Calu3 (cell line): ENCODE measurements at regions not wholly inside any gene's neighbourhood (a gene's known extent, or its start where the extent isn't known, plus 50 kb on each side); places are given as distances from the start of the nearest gene placed in this dataset.

ENCODE experiments used
- BruUV-seq: library from RNA; stranded (reverse); fragments of 400-500 nt; replicated peaks from 2 replicates; lab custom pipeline; 2021; lab: Mats Ljungman, UMichigan
- CTCF ChIA-PET: fragments of 300-600 bp; sonication (Branson Sonifier 250); formaldehyde crosslinking; loops from one replicate; lab custom pipeline; 2022; ENCODE audit warnings: antibody characterized with exemption; lab: Charles Lee
- DNase-seq: peaks from one replicate; pipeline ENCODE4 v3.0.0; 2022
- H3K27ac Mint-ChIP-seq: one replicate; pipeline ENCODE4 v1.8.0; 2022; ENCODE audit warnings: mixed read lengths; ENCODE audit not compliant: unreplicated experiment
- H3K27me3 Mint-ChIP-seq: one replicate; pipeline ENCODE4 v1.8.0; 2022; ENCODE audit warnings: mixed read lengths; ENCODE audit not compliant: unreplicated experiment
- H3K36me3 Mint-ChIP-seq: one replicate; pipeline ENCODE4 v1.8.0; 2022; ENCODE audit warnings: mild to moderate bottlenecking, moderate library complexity, mixed read lengths; ENCODE audit not compliant: insufficient read depth, unreplicated experiment
- H3K4me1 Mint-ChIP-seq: one replicate; pipeline ENCODE4 v1.8.0; 2022; ENCODE audit warnings: mild to moderate bottlenecking, low read depth, mixed read lengths; ENCODE audit not compliant: unreplicated experiment
- H3K4me3 Mint-ChIP-seq: one replicate; pipeline ENCODE4 v1.8.0; 2022; ENCODE audit warnings: mild to moderate bottlenecking, low read depth, moderate library complexity, mixed read lengths; ENCODE audit not compliant: unreplicated experiment
- H3K9me3 Mint-ChIP-seq: one replicate; pipeline ENCODE4 v1.8.0; 2022; ENCODE audit warnings: low read depth, mixed read lengths; ENCODE audit not compliant: unreplicated experiment
- CTCF ChIP-seq: fragments of 200-600 bp; IDR thresholded peaks from one replicate; pipeline ENCODE4 v1.8.0; 2022; ENCODE audit warnings: antibody characterized with exemption; ENCODE audit not compliant: unreplicated experiment
- intact Hi-C: fragments of 100-400 bp; cut with micrococcal nuclease; formaldehyde crosslinking; loops from one replicate; pipeline ENCODE4 v1.10.0; 2022; ENCODE audit not compliant: unreplicated experiment

- H3K36me3 Mint-ChIP-seq = no peaks in the 10 kb centered on the region
- no TSS peak for BruUV-seq
- H3K4me1 Mint-ChIP-seq = peaks cover 23% of the 10 kb centered on the region
- H3K4me3 Mint-ChIP-seq = no peak overlapping the region
- no peaks in the 10 kb centered on the region for H3K9me3 Mint-ChIP-seq
- no peaks in the 10 kb centered on the region for H3K27me3 Mint-ChIP-seq
- TF ChIP-seq CTCF = no peak
- DNase-seq = no peak
- H3K27ac Mint-ChIP-seq = no peak overlapping the region
- CTCF ChIA-PET = no interaction called here
- intact Hi-C loops = loop anchor here (10.0 kb wide), 1 partner anchor 240 kb away; no protein-coding TSS in a partner anchor
These were observed 217.4 kb upstream of the CD96 start for GRCh38 chr3:111324645-111325044.

- Mint-ChIP-seq H3K4me3 (no peak overlapping the region), H3K36me3 (no peaks in the 10 kb centered on the region), H3K9me3 (no peaks in the 10 kb centered on the region), H3K27me3 (no peaks in the 10 kb centered on the region), H3K27ac (no peak overlapping the region), H3K4me1 (peaks cover 23% of the 10 kb centered on the region)
- BruUV-seq = no TSS peak
- no peak for TF ChIP-seq CTCF
- intact Hi-C loops = loop anchor here (10.0 kb wide), 1 partner anchor 240 kb away; no protein-coding TSS in a partner anchor
- CTCF ChIA-PET = no interaction called here
- no peak for DNase-seq
These were observed 216.8 kb upstream of the CD96 start for GRCh38 chr3:111325160-111325718.

- no peak overlapping the region for H3K4me3 Mint-ChIP-seq
- no peak overlapping the region for H3K27ac Mint-ChIP-seq
- no peaks in the 10 kb centered on the region for H3K36me3 Mint-ChIP-seq
- no peaks in the 10 kb centered on the region for H3K27me3 Mint-ChIP-seq
- BruUV-seq = no TSS peak
- H3K4me1 Mint-ChIP-seq = peaks cover 23% of the 10 kb centered on the region
- intact Hi-C loops = loop anchor here (10.0 kb wide), 1 partner anchor 242 kb away; no protein-coding TSS in a partner anchor
- no peak for TF ChIP-seq CTCF
- CTCF ChIA-PET = no interaction called here
- no peaks in the 10 kb centered on the region for H3K9me3 Mint-ChIP-seq
- DNase-seq = no peak
These were observed 215.6 kb upstream of the CD96 start for GRCh38 chr3:111326144-111326995.

GRCh38 chr3:111331306-111331705, 210.7 kb upstream of the CD96 start:
- DNase-seq = no peak
- TF ChIP-seq CTCF = no peak
- CTCF ChIA-PET = no interaction called here
- BruUV-seq = no TSS peak
- no peak overlapping the region for H3K27ac Mint-ChIP-seq
- intact Hi-C loops = no loop called here
- no peaks in the 10 kb centered on the region for H3K36me3 Mint-ChIP-seq
- no peaks in the 10 kb centered on the region for H3K9me3 Mint-ChIP-seq
- no peak overlapping the region for H3K4me3 Mint-ChIP-seq
- no peaks in the 10 kb centered on the region for H3K4me1 Mint-ChIP-seq
- H3K27me3 Mint-ChIP-seq = no peaks in the 10 kb centered on the region
